ENCODE measurements at regions not wholly inside any gene's neighbourhood (a gene's known extent, or its start where the extent isn't known, plus 50 kb on each side); places are given as distances from the start of the nearest gene placed in this dataset.

DNA sequence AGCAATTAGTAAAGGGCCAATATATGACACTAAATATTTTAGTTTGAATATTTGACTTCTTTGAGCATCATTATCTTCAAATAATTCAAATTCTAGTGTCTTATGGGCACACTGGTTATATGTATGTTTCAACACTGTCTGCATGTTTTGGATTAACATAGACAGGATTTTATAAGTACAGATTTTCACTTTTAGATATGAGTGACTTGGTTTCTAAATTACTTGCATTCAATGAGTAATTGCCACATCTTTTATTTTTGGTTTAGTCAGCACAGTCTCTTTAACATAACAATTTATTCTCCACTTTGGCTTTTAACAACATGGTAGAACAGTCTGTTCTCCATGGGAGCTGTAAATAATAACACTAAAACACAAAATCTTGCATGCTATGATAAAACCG, 674.8 kb downstream of the TBL1XR1 start:
- TF ChIP-seq GABPA (IDR thresholded peaks at IDR 0.05; ENCODE audit: low read depth) (no peak), EP300 (IDR thresholded peaks at IDR 0.05; ENCODE audit: borderline replicate concordance in 1 of 2, low read depth in 1 of 2, low read length in 1 of 2) (no peak), POLR2AphosphoS5 (IDR thresholded peaks at IDR 0.05; ENCODE audit: low read depth, low read length) (no peak), RAD21 (IDR thresholded peaks at IDR 0.05; ENCODE audit: low read length) (no peak), MAX (IDR thresholded peaks at IDR 0.05; ENCODE audit: low read depth) (no peak), REST (IDR thresholded peaks at IDR 0.05; ENCODE audit: low read depth, low read length) (no peak), ELF1 (IDR thresholded peaks at IDR 0.05) (no peak), FOXM1 (IDR thresholded peaks at IDR 0.05; ENCODE audit: low read depth) (no peak)
- TF ChIP-seq, protein P1, sequence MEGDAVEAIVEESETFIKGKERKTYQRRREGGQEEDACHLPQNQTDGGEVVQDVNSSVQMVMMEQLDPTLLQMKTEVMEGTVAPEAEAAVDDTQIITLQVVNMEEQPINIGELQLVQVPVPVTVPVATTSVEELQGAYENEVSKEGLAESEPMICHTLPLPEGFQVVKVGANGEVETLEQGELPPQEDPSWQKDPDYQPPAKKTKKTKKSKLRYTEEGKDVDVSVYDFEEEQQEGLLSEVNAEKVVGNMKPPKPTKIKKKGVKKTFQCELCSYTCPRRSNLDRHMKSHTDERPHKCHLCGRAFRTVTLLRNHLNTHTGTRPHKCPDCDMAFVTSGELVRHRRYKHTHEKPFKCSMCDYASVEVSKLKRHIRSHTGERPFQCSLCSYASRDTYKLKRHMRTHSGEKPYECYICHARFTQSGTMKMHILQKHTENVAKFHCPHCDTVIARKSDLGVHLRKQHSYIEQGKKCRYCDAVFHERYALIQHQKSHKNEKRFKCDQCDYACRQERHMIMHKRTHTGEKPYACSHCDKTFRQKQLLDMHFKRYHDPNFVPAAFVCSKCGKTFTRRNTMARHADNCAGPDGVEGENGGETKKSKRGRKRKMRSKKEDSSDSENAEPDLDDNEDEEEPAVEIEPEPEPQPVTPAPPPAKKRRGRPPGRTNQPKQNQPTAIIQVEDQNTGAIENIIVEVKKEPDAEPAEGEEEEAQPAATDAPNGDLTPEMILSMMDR (IDR thresholded peaks at IDR 0.05), result no peak

Data from SK-N-SH (cell line).